GM12873 (cell line): ENCODE measurements at regions not wholly inside any gene's neighbourhood (a gene's known extent, or its start where the extent isn't known, plus 50 kb on each side); places are given as distances from the start of the nearest gene placed in this dataset.

Source experiments
- CTCF ChIP-seq: IDR thresholded peaks from 2 replicates; pipeline ENCODE4 v1.5.1; 2012; ENCODE audit warnings: low read depth, mild to moderate bottlenecking, moderate library complexity, low read length, control low read depth; ENCODE audit not compliant: insufficient read depth; ENCODE audit errors: missing control alignments

GRCh38 chr9:70470050-70471015 lies 55.9 kb upstream of the KLF9 start:
- TF ChIP-seq CTCF, result no peak

GRCh38 chr9:70468291-70468690 lies 53.8 kb upstream of the KLF9 start:
- no peak for TF ChIP-seq CTCF

- TF ChIP-seq CTCF, result no peak
Measured at GRCh38 chr9:70466976-70467561, 52.6 kb upstream of the KLF9 start.

GRCh38 chr9:70465904-70466303 lies 51.4 kb upstream of the KLF9 start:
- TF ChIP-seq CTCF, result no peak

GRCh38 chr9:70465398-70465797 lies 50.9 kb upstream of the KLF9 start:
- peak; percentile 8 for TF ChIP-seq CTCF
